HEK293 (cell line): ENCODE measurements at regions not wholly inside any gene's neighbourhood (a gene's known extent, or its start where the extent isn't known, plus 50 kb on each side); places are given as distances from the start of the nearest gene placed in this dataset.

Experiments
- CTCF ChIA-PET: fragments of 350-600 bp; formaldehyde crosslinking; extraction: SDS; loops from one replicate; lab custom pipeline; 2021; ENCODE audit warnings: antibody characterized with exemption; lab: Yijun Ruan, JAX
- POLR2A ChIA-PET: fragments of 300-600 bp; formaldehyde crosslinking; extraction: SDS; loops from one replicate; lab custom pipeline; 2020; ENCODE audit warnings: antibody characterized with exemption, inconsistent platforms; lab: Yijun Ruan, JAX
- H3K27ac ChIP-seq: fragments of 200-500 bp; sonication (Bioruptor generic); 2 replicates; pipeline ENCODE4 v1.5.1; 2014; ENCODE audit warnings: low read depth, low read length, control low read depth, inconsistent platforms; ENCODE audit errors: extremely low read depth
- H3K36me3 ChIP-seq, 2 experiments: fragments of 200-500 bp in 1 of 2; sonication (Bioruptor generic) in 1 of 2; 1 replicate in 1 of 2; 2 replicates in 1 of 2; pipeline ENCODE4 v1.5.1; 2014 to 2017; ENCODE audit warnings: inconsistent platforms in 2 of 2, low read length in 2 of 2; ENCODE audit not compliant: control insufficient read depth in 2 of 2, insufficient read depth in 1 of 2
- H3K4me1 ChIP-seq: fragments of 200-500 bp; sonication (Bioruptor generic); 2 replicates; pipeline ENCODE4 v1.5.1; 2014; ENCODE audit warnings: mild to moderate bottlenecking, low read length, inconsistent platforms; ENCODE audit not compliant: control insufficient read depth, insufficient read depth
- H3K4me3 ChIP-seq: 2 replicates; pipeline ENCODE4 v1.5.1; 2011; ENCODE audit warnings: low read depth, mild to moderate bottlenecking, control low read depth, low read length, moderate library complexity
- H3K9me3 ChIP-seq: fragments of 200-500 bp; sonication (Bioruptor generic); 2 replicates; pipeline ENCODE4 v1.5.1; 2014; ENCODE audit warnings: low read depth, low read length, inconsistent platforms; ENCODE audit not compliant: control insufficient read depth, insufficient read depth
- KLF16 ChIP-seq: fragments of 450-650 bp; formaldehyde crosslinking; IDR thresholded peaks from 2 replicates; pipeline ENCODE4 v1.5.1; 2017; ENCODE audit warnings: missing biosample characterization, missing genetic modification characterization
- KLF17 ChIP-seq: fragments of 450-650 bp; formaldehyde crosslinking; IDR thresholded peaks from 2 replicates; pipeline ENCODE4 v1.5.1; 2016; ENCODE audit warnings: missing biosample characterization, missing genetic modification characterization
- KLF8 ChIP-seq: fragments of 450-650 bp; formaldehyde crosslinking; IDR thresholded peaks from 2 replicates; pipeline ENCODE4 v1.5.1; 2016; ENCODE audit warnings: missing biosample characterization, missing genetic modification characterization
- KLF9 ChIP-seq: fragments of 450-650 bp; formaldehyde crosslinking; IDR thresholded peaks from 2 replicates; pipeline ENCODE4 v1.5.1; 2016; ENCODE audit warnings: missing biosample characterization, missing genetic modification characterization, low read depth
- PATZ1 ChIP-seq: fragments of 450-650 bp; formaldehyde crosslinking; IDR thresholded peaks from 2 replicates; pipeline ENCODE4 v1.5.1; 2016; ENCODE audit warnings: missing biosample characterization, missing genetic modification characterization
- YY2 ChIP-seq: fragments of 450-650 bp; formaldehyde crosslinking; IDR thresholded peaks from 2 replicates; pipeline ENCODE4 v1.5.1; 2016; ENCODE audit warnings: missing biosample characterization, missing genetic modification characterization
- ZBTB11 ChIP-seq: fragments of 450-650 bp; formaldehyde crosslinking; conservative IDR thresholded peaks from 2 replicates; pipeline ENCODE4 v1.5.1; 2016; ENCODE audit warnings: low read depth, missing biosample characterization, missing genetic modification characterization
- ZBTB48 ChIP-seq: fragments of 450-650 bp; formaldehyde crosslinking; IDR thresholded peaks from 2 replicates; pipeline ENCODE4 v1.5.1; 2016; ENCODE audit warnings: missing biosample characterization, missing genetic modification characterization
- ZFP37 ChIP-seq: fragments of 450-650 bp; formaldehyde crosslinking; IDR thresholded peaks from 2 replicates; pipeline ENCODE4 v1.5.1; 2016; ENCODE audit warnings: missing biosample characterization, missing genetic modification characterization
- ZNF155 ChIP-seq: fragments of 450-650 bp; formaldehyde crosslinking; IDR thresholded peaks from 2 replicates; pipeline ENCODE4 v1.5.1; 2016; ENCODE audit warnings: missing biosample characterization, missing genetic modification characterization
- ZNF174 ChIP-seq: fragments of 450-650 bp; formaldehyde crosslinking; IDR thresholded peaks from 2 replicates; pipeline ENCODE4 v1.5.0; 2017; ENCODE audit warnings: missing biosample characterization, mild to moderate bottlenecking, missing genetic modification characterization
- ZNF18 ChIP-seq: fragments of 450-650 bp; formaldehyde crosslinking; IDR thresholded peaks from 2 replicates; pipeline ENCODE4 v1.5.1; 2016; ENCODE audit warnings: missing biosample characterization, missing genetic modification characterization
- ZNF302 ChIP-seq: fragments of 450-650 bp; formaldehyde crosslinking; IDR thresholded peaks from 2 replicates; pipeline ENCODE4 v1.5.1; 2016; ENCODE audit warnings: missing biosample characterization, missing genetic modification characterization, low read depth
- ZNF394 ChIP-seq: fragments of 450-650 bp; formaldehyde crosslinking; IDR thresholded peaks from 2 replicates; pipeline ENCODE4 v1.5.1; 2016; ENCODE audit warnings: missing biosample characterization, missing genetic modification characterization, mild to moderate bottlenecking, moderate library complexity, borderline replicate concordance
- ZNF449 ChIP-seq: fragments of 450-650 bp; formaldehyde crosslinking; IDR thresholded peaks from 2 replicates; pipeline ENCODE4 v1.5.1; 2017; ENCODE audit warnings: missing biosample characterization, mild to moderate bottlenecking, missing genetic modification characterization, moderate library complexity
- ZNF580 ChIP-seq: fragments of 450-650 bp; formaldehyde crosslinking; IDR thresholded peaks from 2 replicates; pipeline ENCODE4 v1.5.1; 2016; ENCODE audit warnings: missing biosample characterization, missing genetic modification characterization
- ZNF621 ChIP-seq: fragments of 450-650 bp; formaldehyde crosslinking; IDR thresholded peaks from 2 replicates; pipeline ENCODE4 v1.5.1; 2017; ENCODE audit warnings: missing biosample characterization, missing genetic modification characterization
- ZNF626 ChIP-seq: fragments of 450-650 bp; sonication (Bioruptor Pico); formaldehyde crosslinking; IDR thresholded peaks from 2 replicates; pipeline ENCODE4 v1.5.1; 2018; ENCODE audit warnings: missing biosample characterization, missing genetic modification characterization, inconsistent platforms
- ZNF707 ChIP-seq: fragments of 450-650 bp; formaldehyde crosslinking; IDR thresholded peaks from 2 replicates; pipeline ENCODE4 v1.5.1; 2016; ENCODE audit warnings: missing biosample characterization, missing genetic modification characterization
- ZXDB ChIP-seq: fragments of 450-650 bp; formaldehyde crosslinking; IDR thresholded peaks from 2 replicates; pipeline ENCODE4 v1.5.1; 2016; ENCODE audit warnings: missing biosample characterization, missing genetic modification characterization

- H3K36me3 ChIP-seq: no peaks in the 10 kb centered on the region
- H3K27ac ChIP-seq: no peak overlapping the region
- H3K4me3 ChIP-seq: no peak overlapping the region
- no peaks in the 10 kb centered on the region for H3K9me3 ChIP-seq
- no peak for TF ChIP-seq ZNF707 (tag by site-specific recombination)
- TF ChIP-seq KLF16 (tag by site-specific recombination): no peak
- TF ChIP-seq ZNF449 (tag by site-specific recombination): no peak
- TF ChIP-seq ZNF626 (tag by site-specific recombination): no peak
- no peak for TF ChIP-seq ZXDB (tag by site-specific recombination)
- TF ChIP-seq ZNF155 (tag by site-specific recombination): no peak
- no peak for TF ChIP-seq KLF17
- TF ChIP-seq PATZ1 (tag by site-specific recombination): no peak
- TF ChIP-seq, all 188 proteins: peak for 0
- no peaks in the 10 kb centered on the region; the same call in 1 of the 2 replicates for H3K4me1 ChIP-seq
- POLR2A ChIA-PET: no interaction called here
- CTCF ChIA-PET: interaction anchor here (0.6 to 0.7 kb wide), 2 partner anchors 270 to 307 kb away, joined by 3 read pairs; no protein-coding TSS in a partner anchor
Measured at GRCh38 chr5:51651476-51651875, 268.2 kb downstream of the ISL1 start.

GRCh38 chr5:51651889-51652288 lies 268.6 kb downstream of the ISL1 start:
- Histone ChIP-seq H3K4me3 (no peak overlapping the region), H3K4me1 (no peaks in the 10 kb centered on the region; the same call in 1 of the 2 replicates), H3K9me3 (no peaks in the 10 kb centered on the region), H3K27ac (no peak overlapping the region), H3K36me3 (no peaks in the 10 kb centered on the region)
- ChIA-PET POLR2A (no interaction called here), CTCF (no interaction called here)
- TF ChIP-seq KLF9 (tag by site-specific recombination): no peak
- no peak for TF ChIP-seq KLF8
- TF ChIP-seq ZNF174 (tag by site-specific recombination): no peak
- TF ChIP-seq ZNF580 (tag by site-specific recombination): no peak
- TF ChIP-seq ZNF302: no peak
- TF ChIP-seq ZBTB48 (tag by site-specific recombination): no peak
- TF ChIP-seq ZNF394 (tag by site-specific recombination): no peak
- no peak for TF ChIP-seq ZNF18 (tag by site-specific recombination)
- TF ChIP-seq ZNF621 (tag by site-specific recombination): no peak
- TF ChIP-seq ZBTB11 (tag by site-specific recombination): no peak
- no peak for TF ChIP-seq YY2 (tag by site-specific recombination)
- no peak for TF ChIP-seq ZFP37 (tag by site-specific recombination)
